Mammary epithelial cell (primary cell): ENCODE measurements at regions not wholly inside any gene's neighbourhood (a gene's known extent, or its start where the extent isn't known, plus 50 kb on each side); places are given as distances from the start of the nearest gene placed in this dataset.

Experiments
- CTCF ChIP-seq, 2 donors: IDR thresholded peaks in 1 of 2; conservative IDR thresholded peaks in 1 of 2; 2 replicates each; pipeline ENCODE4 v1.5.1; 2011 to 2012; ENCODE audit warnings: inconsistent platforms in 2 of 2, low read length in 2 of 2, mild to moderate bottlenecking in 2 of 2, control low read depth in 1 of 2, low read depth in 1 of 2; ENCODE audit not compliant: insufficient read depth in 1 of 2; ENCODE audit errors: extremely low read depth in 1 of 2
- EZH2 ChIP-seq: IDR thresholded peaks from 2 replicates; pipeline ENCODE4 v1.6.1; 2012; ENCODE audit warnings: low read length, inconsistent platforms, borderline replicate concordance

GRCh38 chr1:216815260-216816131 is 92.3 kb upstream of the ESRRG start:
- no peak for TF ChIP-seq CTCF (conservative IDR thresholded peaks at IDR 0.05 in 1 of 2, IDR thresholded peaks at IDR 0.05 in 1 of 2; ENCODE audit: extremely low read depth in 1 of 2, insufficient read depth in 1 of 2, low read depth in 1 of 2, low read length in 2 of 2)
- TF ChIP-seq EZH2 = no peak
